HG03097 (cell line): ENCODE measurements at regions not wholly inside any gene's neighbourhood (a gene's known extent, or its start where the extent isn't known, plus 50 kb on each side); places are given as distances from the start of the nearest gene placed in this dataset.

Experiments used
- ATAC-seq: cut with Tn5 transposase; IDR thresholded peaks from one replicate; pipeline ENCODE4 v1.9.1; 2021; ENCODE audit not compliant: unreplicated experiment, low FRiP score

- ATAC-seq, result no peak
These were observed 145.4 kb upstream of the SIX2 start for GRCh38 chr2:45154606-45155155.

GRCh38 chr2:45154144-45154543, 144.9 kb upstream of the SIX2 start:
- ATAC-seq, result no peak

- no peak for ATAC-seq
These were observed 143.9 kb upstream of the SIX2 start for GRCh38 chr2:45153121-45153520.

GRCh38 chr2:45152691-45153090, 143.4 kb upstream of the SIX2 start:
- ATAC-seq, result no peak

- ATAC-seq, result no peak
These were observed 136.0 kb upstream of the SIX2 start for GRCh38 chr2:45145073-45145899.

- ATAC-seq, result no peak
These were observed 132.9 kb upstream of the SIX2 start for GRCh38 chr2:45141883-45142866.

- no peak for ATAC-seq
These were observed 131.4 kb upstream of the SIX2 start for GRCh38 chr2:45140675-45141074.

GRCh38 chr2:45138904-45139303, 129.7 kb upstream of the SIX2 start:
- ATAC-seq, result no peak

GRCh38 chr2:45137966-45138695, 128.9 kb upstream of the SIX2 start:
- no peak for ATAC-seq

- ATAC-seq, result no peak
These were observed 125.5 kb upstream of the SIX2 start for GRCh38 chr2:45134726-45135125.

- ATAC-seq, result no peak
These were observed 124.8 kb upstream of the SIX2 start for GRCh38 chr2:45134014-45134413.

- peak; percentile 64 for ATAC-seq
These were observed 123.3 kb upstream of the SIX2 start for GRCh38 chr2:45132551-45132950.

- no peak for ATAC-seq
These were observed 122.3 kb upstream of the SIX2 start for GRCh38 chr2:45131587-45131986.

- no peak for ATAC-seq
These were observed 121.5 kb upstream of the SIX2 start for GRCh38 chr2:45130736-45131135.

GRCh38 chr2:45128580-45128997, 119.3 kb upstream of the SIX2 start:
- no peak for ATAC-seq

GRCh38 chr2:45127891-45128290, 118.6 kb upstream of the SIX2 start:
- ATAC-seq, result no peak

GRCh38 chr2:45127321-45127720, 118.1 kb upstream of the SIX2 start:
- ATAC-seq, result no peak

- ATAC-seq, result no peak
These were observed 116.0 kb upstream of the SIX2 start for GRCh38 chr2:45125232-45125631.

GRCh38 chr2:45124456-45124855, 115.2 kb upstream of the SIX2 start:
- ATAC-seq, result no peak

- ATAC-seq, result no peak
These were observed 114.4 kb upstream of the SIX2 start for GRCh38 chr2:45123521-45124191.
